DOHH2 (cell line): ENCODE measurements at regions not wholly inside any gene's neighbourhood (a gene's known extent, or its start where the extent isn't known, plus 50 kb on each side); places are given as distances from the start of the nearest gene placed in this dataset.

Experiments used
- H3F3A ChIP-seq: fragments of 200-600 bp; sonication (generic), shearing (Covaris generic); 2 replicates; pipeline ENCODE4 v1.6.0; 2016; ENCODE audit warnings: antibody characterized with exemption, mild to moderate bottlenecking; ENCODE audit not compliant: control insufficient read depth, insufficient read depth
- H3K27ac ChIP-seq: fragments of 200-600 bp; sonication (generic); 2 replicates; pipeline ENCODE4 v1.5.1; 2014; ENCODE audit warnings: low read depth, mild to moderate bottlenecking, low read length, moderate library complexity
- H3K27me3 ChIP-seq: fragments of 200-600 bp; sonication (generic); 2 replicates; pipeline ENCODE4 v1.6.1; 2014; ENCODE audit warnings: mild to moderate bottlenecking, low read length, mixed read lengths; ENCODE audit not compliant: control insufficient read depth
- H3K36me3 ChIP-seq: fragments of 200-600 bp; sonication (generic); 2 replicates; pipeline ENCODE4 v1.6.1; 2014; ENCODE audit warnings: mild to moderate bottlenecking, low read length, moderate library complexity, mixed read lengths; ENCODE audit not compliant: control insufficient read depth
- H3K4me1 ChIP-seq: fragments of 200-600 bp; sonication (generic); 2 replicates; pipeline ENCODE4 v1.6.1; 2014; ENCODE audit warnings: mild to moderate bottlenecking, low read length, mixed read lengths; ENCODE audit not compliant: control insufficient read depth
- H3K4me2 ChIP-seq: fragments of 200-600 bp; sonication (generic); 2 replicates; pipeline ENCODE4 v1.6.0; 2014; ENCODE audit warnings: mild to moderate bottlenecking, low read length, moderate library complexity
- H3K4me3 ChIP-seq: fragments of 200-600 bp; sonication (generic); 2 replicates; pipeline ENCODE4 v1.5.1; 2014; ENCODE audit warnings: mild to moderate bottlenecking, low read length, mixed read lengths
- H3K79me2 ChIP-seq: fragments of 200-600 bp; sonication (generic); 2 replicates; pipeline ENCODE4 v1.6.1; 2014; ENCODE audit warnings: mild to moderate bottlenecking, low read length, mixed read lengths; ENCODE audit not compliant: control insufficient read depth
- H3K9me2 ChIP-seq: fragments of 200-600 bp; sonication (generic); replicated peaks from 2 replicates; pipeline ENCODE4 v1.6.1; 2014; ENCODE audit warnings: mild to moderate bottlenecking, low read length, mixed read lengths; ENCODE audit not compliant: control insufficient read depth
- H3K9me3 ChIP-seq: fragments of 200-600 bp; sonication (generic); 2 replicates; pipeline ENCODE4 v1.6.1; 2014; ENCODE audit warnings: antibody characterized with exemption, low read length, mixed read lengths; ENCODE audit not compliant: control insufficient read depth, insufficient read depth
- H4K20me1 ChIP-seq: fragments of 200-600 bp; sonication (generic); 2 replicates; pipeline ENCODE4 v1.6.0; 2014; ENCODE audit warnings: low read depth, mild to moderate bottlenecking, antibody characterized with exemption, low read length, moderate library complexity; ENCODE audit not compliant: control insufficient read depth, insufficient read depth
- EZH2phosphoT487 ChIP-seq: fragments of 200-600 bp; sonication (generic); IDR thresholded peaks from 2 replicates; pipeline ENCODE4 v1.6.1; 2017; ENCODE audit warnings: borderline replicate concordance, mild to moderate bottlenecking, antibody characterized with exemption, low read length, moderate library complexity, mixed read lengths
- TF ChIP-seq, protein P1 (sequence below): fragments of 200-600 bp; sonication (generic); IDR thresholded peaks from one replicate; pipeline ENCODE4 v1.5.1; 2014; ENCODE audit warnings: antibody characterized with exemption, mild to moderate bottlenecking, low read depth, low read length; ENCODE audit not compliant: poor library complexity, severe bottlenecking

DNA sequence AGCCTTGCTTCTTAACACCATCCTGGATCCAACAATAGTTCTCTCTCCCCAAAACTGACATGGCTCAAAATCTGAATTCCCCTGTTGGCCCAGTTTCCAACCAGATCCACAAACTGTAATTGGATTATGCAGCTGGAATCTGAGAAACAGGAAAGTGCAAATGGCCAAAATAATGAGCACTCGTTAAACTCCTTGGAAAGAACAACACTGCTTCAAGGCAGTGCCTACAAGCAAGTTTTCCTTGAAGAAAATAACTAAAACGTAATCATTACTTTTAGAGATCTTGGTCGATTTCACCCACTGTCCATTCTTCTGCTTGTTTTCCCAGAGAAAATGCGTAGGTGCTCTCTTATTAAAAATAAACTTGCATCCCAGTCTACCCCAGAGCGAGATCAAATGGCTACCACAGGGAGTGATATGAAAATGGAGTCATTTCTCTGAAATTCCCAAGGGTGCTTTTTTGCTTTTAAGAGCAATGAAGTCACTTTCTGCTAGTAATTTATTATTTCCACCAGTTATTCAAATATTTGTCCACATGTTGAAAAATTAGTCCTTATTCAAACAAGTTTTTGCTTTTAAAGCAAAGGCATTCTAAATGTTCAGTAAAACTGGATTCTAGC lies 264.2 kb downstream of the C1D start:
- Histone ChIP-seq H3K27ac (no peak overlapping the region), H3K9me2 (no peaks in the 10 kb centered on the region), H3K79me2 (no peaks in the 10 kb centered on the region), H4K20me1 (no peaks in the 10 kb centered on the region), H3K9me3 (no peaks in the 10 kb centered on the region), H3K27me3 (no peaks in the 10 kb centered on the region), H3K4me2 (no peak overlapping the region), H3K4me1 (no peaks in the 10 kb centered on the region), H3K4me3 (no peak overlapping the region), H3F3A (no peaks in the 10 kb centered on the region), H3K36me3 (no peaks in the 10 kb centered on the region)
- no peak for TF ChIP-seq EZH2phosphoT487
- TF ChIP-seq, protein P1, sequence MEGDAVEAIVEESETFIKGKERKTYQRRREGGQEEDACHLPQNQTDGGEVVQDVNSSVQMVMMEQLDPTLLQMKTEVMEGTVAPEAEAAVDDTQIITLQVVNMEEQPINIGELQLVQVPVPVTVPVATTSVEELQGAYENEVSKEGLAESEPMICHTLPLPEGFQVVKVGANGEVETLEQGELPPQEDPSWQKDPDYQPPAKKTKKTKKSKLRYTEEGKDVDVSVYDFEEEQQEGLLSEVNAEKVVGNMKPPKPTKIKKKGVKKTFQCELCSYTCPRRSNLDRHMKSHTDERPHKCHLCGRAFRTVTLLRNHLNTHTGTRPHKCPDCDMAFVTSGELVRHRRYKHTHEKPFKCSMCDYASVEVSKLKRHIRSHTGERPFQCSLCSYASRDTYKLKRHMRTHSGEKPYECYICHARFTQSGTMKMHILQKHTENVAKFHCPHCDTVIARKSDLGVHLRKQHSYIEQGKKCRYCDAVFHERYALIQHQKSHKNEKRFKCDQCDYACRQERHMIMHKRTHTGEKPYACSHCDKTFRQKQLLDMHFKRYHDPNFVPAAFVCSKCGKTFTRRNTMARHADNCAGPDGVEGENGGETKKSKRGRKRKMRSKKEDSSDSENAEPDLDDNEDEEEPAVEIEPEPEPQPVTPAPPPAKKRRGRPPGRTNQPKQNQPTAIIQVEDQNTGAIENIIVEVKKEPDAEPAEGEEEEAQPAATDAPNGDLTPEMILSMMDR = no peak

- Histone ChIP-seq H3F3A (no peaks in the 10 kb centered on the region), H3K36me3 (no peaks in the 10 kb centered on the region), H3K9me2 (no peaks in the 10 kb centered on the region), H3K4me2 (no peak overlapping the region), H4K20me1 (no peaks in the 10 kb centered on the region), H3K4me3 (no peak overlapping the region), H3K27ac (no peak overlapping the region), H3K9me3 (no peaks in the 10 kb centered on the region), H3K79me2 (no peaks in the 10 kb centered on the region), H3K27me3 (no peaks in the 10 kb centered on the region), H3K4me1 (no peaks in the 10 kb centered on the region)
- TF ChIP-seq EZH2phosphoT487 = no peak
- TF ChIP-seq, protein P1 = no peak
Observed at GRCh38 chr2:67799886-67800285, 262.9 kb downstream of the C1D start.

- H3K9me3 ChIP-seq = no peaks in the 10 kb centered on the region
- no peaks in the 10 kb centered on the region for H3K27me3 ChIP-seq
- H3K4me3 ChIP-seq = no peak overlapping the region
- H3K4me2 ChIP-seq = no peak overlapping the region
- H3K79me2 ChIP-seq = no peaks in the 10 kb centered on the region
- no peak overlapping the region for H3K27ac ChIP-seq
- TF ChIP-seq, protein P1 = no peak
- TF ChIP-seq EZH2phosphoT487 = no peak
- no peaks in the 10 kb centered on the region for H3F3A ChIP-seq
- no peaks in the 10 kb centered on the region for H3K9me2 ChIP-seq
- H3K36me3 ChIP-seq = no peaks in the 10 kb centered on the region
- no peaks in the 10 kb centered on the region for H4K20me1 ChIP-seq
- no peaks in the 10 kb centered on the region for H3K4me1 ChIP-seq
Observed at GRCh38 chr2:67802291-67802690, 260.5 kb downstream of the C1D start.

DNA sequence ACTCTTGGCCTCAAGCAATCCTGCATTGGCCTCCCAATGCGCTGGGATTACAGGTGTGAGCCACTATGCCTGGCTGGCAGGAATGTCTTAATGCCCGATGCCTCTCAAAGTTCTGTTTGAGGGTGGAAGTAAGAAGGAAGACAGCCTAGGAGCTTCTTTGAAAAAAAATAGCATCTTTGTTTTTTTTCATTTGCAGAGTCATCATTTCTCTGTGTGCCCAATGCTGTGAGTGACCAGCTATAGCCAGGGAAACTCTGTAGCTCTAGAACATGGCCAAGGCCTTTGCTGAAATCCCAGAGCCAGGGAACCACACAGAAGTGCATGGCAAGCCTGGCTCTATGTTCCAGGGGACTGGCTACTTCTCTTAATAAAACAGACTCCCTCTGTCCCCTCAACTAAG lies 260.0 kb downstream of the C1D start:
- no peaks in the 10 kb centered on the region for H3K79me2 ChIP-seq
- 0 out of 2 replicates have a peak, but pooled peaks cover under 1% of the 10 kb centered on the region for H3K9me3 ChIP-seq
- H3K9me2 ChIP-seq = no peaks in the 10 kb centered on the region
- no peaks in the 10 kb centered on the region for H3K27me3 ChIP-seq
- no peaks in the 10 kb centered on the region for H4K20me1 ChIP-seq
- no peak overlapping the region for H3K4me2 ChIP-seq
- no peaks in the 10 kb centered on the region for H3K4me1 ChIP-seq
- H3K36me3 ChIP-seq = no peaks in the 10 kb centered on the region
- no peak overlapping the region for H3K27ac ChIP-seq
- H3F3A ChIP-seq = no peaks in the 10 kb centered on the region
- TF ChIP-seq EZH2phosphoT487 = no peak
- TF ChIP-seq, protein P1 = no peak
- H3K4me3 ChIP-seq = no peak overlapping the region
